ENCODE measurements at regions not wholly inside any gene's neighbourhood (a gene's known extent, or its start where the extent isn't known, plus 50 kb on each side); places are given as distances from the start of the nearest gene placed in this dataset.

DNA sequence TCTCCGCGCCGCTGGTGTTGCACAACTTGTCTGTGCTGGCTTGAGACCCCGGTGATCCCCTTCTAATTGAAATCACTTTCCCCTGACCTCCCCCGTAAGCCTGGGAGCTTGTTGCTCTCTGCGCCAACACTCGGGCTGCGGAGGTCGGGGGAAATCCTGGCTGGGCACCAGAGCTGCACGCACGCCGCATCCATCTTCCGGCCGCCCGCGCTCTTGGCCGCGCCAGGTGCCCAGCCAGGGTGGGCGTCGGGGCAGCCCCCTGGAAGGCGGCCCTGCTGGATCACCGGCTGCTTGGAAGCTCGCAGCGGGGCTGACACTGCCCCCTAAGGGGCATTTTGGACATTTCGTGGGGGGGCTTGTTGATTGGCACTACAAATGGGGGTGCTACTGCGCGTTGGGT lies 280.3 kb upstream of the SKOR2 start:
- Histone ChIP-seq H3K9me3 (replicated peaks; ENCODE audit: control insufficient read depth, insufficient read depth, low read depth, low read length) (no peaks in the 10 kb centered on the region), H3K36me3 (ENCODE audit: control insufficient read depth, insufficient read depth, low read length) (no peaks in the 10 kb centered on the region), H4K20me1 (replicated peaks; ENCODE audit: control insufficient read depth, insufficient read depth, low read length) (no peaks in the 10 kb centered on the region), H3K4me1 (replicated peaks in 1 of 2; ENCODE audit: control insufficient read depth in 2 of 2, insufficient read depth in 2 of 2, low read length in 2 of 2) (no peaks in the 10 kb centered on the region), H3K79me2 (ENCODE audit: control insufficient read depth, insufficient read depth, low read length) (no peaks in the 10 kb centered on the region), H2AFZ (ENCODE audit: low read depth, low read length) (no peak overlapping the region), H3K27me3 (ENCODE audit: control insufficient read depth in 2 of 2, insufficient read depth in 2 of 2, low read length in 2 of 2) (no peaks in the 10 kb centered on the region), H3K27ac (ENCODE audit: extremely low read depth, low read depth, low read length) (no peak overlapping the region), H3K9ac (ENCODE audit: insufficient read depth in 1 of 2, low read depth in 2 of 2, low read length in 2 of 2) (no peak overlapping the region), H3K4me3 (no peak overlapping the region), H3K4me2 (ENCODE audit: insufficient read depth, low read length) (no peak overlapping the region), H3K9me1 (ENCODE audit: control insufficient read depth, insufficient read depth, low read length) (no peaks in the 10 kb centered on the region)
- TF ChIP-seq, protein P1, sequence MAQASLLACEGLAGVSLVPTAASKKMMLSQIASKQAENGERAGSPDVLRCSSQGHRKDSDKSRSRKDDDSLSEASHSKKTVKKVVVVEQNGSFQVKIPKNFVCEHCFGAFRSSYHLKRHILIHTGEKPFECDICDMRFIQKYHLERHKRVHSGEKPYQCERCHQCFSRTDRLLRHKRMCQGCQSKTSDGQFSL (CRISPR knock-in tag; IDR thresholded peaks at IDR 0.05), result peak; percentile 63; the same call in 1 of the 2 replicates
- TF ChIP-seq, protein P1 (tag; IDR thresholded peaks at IDR 0.05), result no peak
- no peak for TF ChIP-seq ZKSCAN8 (CRISPR knock-in tag; IDR thresholded peaks at IDR 0.05)
- TF ChIP-seq, protein P2, sequence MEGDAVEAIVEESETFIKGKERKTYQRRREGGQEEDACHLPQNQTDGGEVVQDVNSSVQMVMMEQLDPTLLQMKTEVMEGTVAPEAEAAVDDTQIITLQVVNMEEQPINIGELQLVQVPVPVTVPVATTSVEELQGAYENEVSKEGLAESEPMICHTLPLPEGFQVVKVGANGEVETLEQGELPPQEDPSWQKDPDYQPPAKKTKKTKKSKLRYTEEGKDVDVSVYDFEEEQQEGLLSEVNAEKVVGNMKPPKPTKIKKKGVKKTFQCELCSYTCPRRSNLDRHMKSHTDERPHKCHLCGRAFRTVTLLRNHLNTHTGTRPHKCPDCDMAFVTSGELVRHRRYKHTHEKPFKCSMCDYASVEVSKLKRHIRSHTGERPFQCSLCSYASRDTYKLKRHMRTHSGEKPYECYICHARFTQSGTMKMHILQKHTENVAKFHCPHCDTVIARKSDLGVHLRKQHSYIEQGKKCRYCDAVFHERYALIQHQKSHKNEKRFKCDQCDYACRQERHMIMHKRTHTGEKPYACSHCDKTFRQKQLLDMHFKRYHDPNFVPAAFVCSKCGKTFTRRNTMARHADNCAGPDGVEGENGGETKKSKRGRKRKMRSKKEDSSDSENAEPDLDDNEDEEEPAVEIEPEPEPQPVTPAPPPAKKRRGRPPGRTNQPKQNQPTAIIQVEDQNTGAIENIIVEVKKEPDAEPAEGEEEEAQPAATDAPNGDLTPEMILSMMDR (IDR thresholded peaks at IDR 0.05 in 2 of 3, conservative IDR thresholded peaks at IDR 0.05 in 1 of 3; ENCODE audit: insufficient read depth in 2 of 3, low read depth in 1 of 3, low read length in 3 of 3), result peak in 2 of 3 experiments; percentile 18; a peak in 1 of 6 replicates
- peak in 3 of 4 experiments; percentile 5 to 16 (median 13) for DNase-seq (ENCODE audit: extremely low read depth in 1 of 4, low spot score in 3 of 4)
- WGBS (ENCODE audit: insufficient coverage, low coverage, missing lambda C conversion rate), result 40% methylated on average over 2 of the region's 27 CpGs
- ATAC-seq, result no peak
- intact Hi-C loops (cut with micrococcal nuclease) (no loop called here), in situ Hi-C loops (cut with MboI) (no loop called here)
- BruUV-seq (replicated peaks), result no TSS peak
- ChIA-PET POLR2A (interaction anchor here (0.6 kb wide), 1 partner anchor 17 kb away, joined by 3 read pairs; no protein-coding TSS in a partner anchor), CTCF (ENCODE audit: low intra/inter-chr PET ratio) (no interaction called here)
- FAIRE-seq, result no peak

Data from K562 (cell line).